ENCODE measurements at regions not wholly inside any gene's neighbourhood (a gene's known extent, or its start where the extent isn't known, plus 50 kb on each side); places are given as distances from the start of the nearest gene placed in this dataset.

GRCh38 chr10:123298583-123298982 lies 144.4 kb downstream of the BUB3 start:
- intact Hi-C loops (cut with DNase I, micrococcal nuclease), result no loop called here
- H3K9me3 ChIP-seq, result no peaks in the 10 kb centered on the region
- H3K36me3 ChIP-seq (ENCODE audit: low read depth), result no peaks in the 10 kb centered on the region
- H3K4me3 ChIP-seq, result no peak overlapping the region
- DNase-seq, result no peak
- no peak for ATAC-seq
- no peaks in the 10 kb centered on the region for H3K4me1 ChIP-seq (ENCODE audit: low read depth)
- no peak for TF ChIP-seq CTCF (IDR thresholded peaks at IDR 0.05)

GRCh38 chr10:123299598-123299997 lies 145.4 kb downstream of the BUB3 start:
- H3K4me3 ChIP-seq, result no peak overlapping the region
- no peaks in the 10 kb centered on the region for H3K36me3 ChIP-seq (ENCODE audit: low read depth)
- no peaks in the 10 kb centered on the region for H3K4me1 ChIP-seq (ENCODE audit: low read depth)
- ATAC-seq (no peak), DNase-seq (no peak)
- TF ChIP-seq CTCF (IDR thresholded peaks at IDR 0.05), result no peak
- no peaks in the 10 kb centered on the region for H3K9me3 ChIP-seq
- intact Hi-C loops (cut with DNase I, micrococcal nuclease), result no loop called here

GRCh38 chr10:123301077-123301857 lies 147.1 kb downstream of the BUB3 start:
- intact Hi-C loops (cut with DNase I, micrococcal nuclease), result no loop called here
- no peaks in the 10 kb centered on the region for H3K4me1 ChIP-seq (ENCODE audit: low read depth)
- no peak for TF ChIP-seq CTCF (IDR thresholded peaks at IDR 0.05)
- ATAC-seq (no peak), DNase-seq (peak in 1 of 3 donors; percentile 15)
- no peaks in the 10 kb centered on the region for H3K9me3 ChIP-seq
- no peak overlapping the region for H3K4me3 ChIP-seq
- H3K36me3 ChIP-seq (ENCODE audit: low read depth), result no peaks in the 10 kb centered on the region

GRCh38 chr10:123303581-123304337 lies 149.6 kb downstream of the BUB3 start:
- no peak for ATAC-seq
- no peaks in the 10 kb centered on the region for H3K9me3 ChIP-seq
- no peaks in the 10 kb centered on the region for H3K4me1 ChIP-seq (ENCODE audit: low read depth)

GRCh38 chr10:123305671-123306070 lies 151.5 kb downstream of the BUB3 start:
- Histone ChIP-seq H3K4me3 (no peak overlapping the region), H3K9me3 (no peaks in the 10 kb centered on the region), H3K36me3 (ENCODE audit: low read depth) (no peaks in the 10 kb centered on the region), H3K4me1 (ENCODE audit: low read depth) (no peaks in the 10 kb centered on the region)
- intact Hi-C loops (cut with DNase I, micrococcal nuclease), result no loop called here
- DNase-seq, result no peak
- TF ChIP-seq CTCF (IDR thresholded peaks at IDR 0.05), result no peak
- no peak for ATAC-seq

More at GRCh38 chr10:123303581-123304337, 149.6 kb downstream of the BUB3 start:
- DNase-seq, result no peak
- Histone ChIP-seq H3K4me3 (no peak overlapping the region), H3K36me3 (ENCODE audit: low read depth) (no peaks in the 10 kb centered on the region)
- intact Hi-C loops (cut with DNase I, micrococcal nuclease), result no loop called here
- TF ChIP-seq CTCF (IDR thresholded peaks at IDR 0.05), result no peak
